ENCODE measurements at regions not wholly inside any gene's neighbourhood (a gene's known extent, or its start where the extent isn't known, plus 50 kb on each side); places are given as distances from the start of the nearest gene placed in this dataset.

DNA sequence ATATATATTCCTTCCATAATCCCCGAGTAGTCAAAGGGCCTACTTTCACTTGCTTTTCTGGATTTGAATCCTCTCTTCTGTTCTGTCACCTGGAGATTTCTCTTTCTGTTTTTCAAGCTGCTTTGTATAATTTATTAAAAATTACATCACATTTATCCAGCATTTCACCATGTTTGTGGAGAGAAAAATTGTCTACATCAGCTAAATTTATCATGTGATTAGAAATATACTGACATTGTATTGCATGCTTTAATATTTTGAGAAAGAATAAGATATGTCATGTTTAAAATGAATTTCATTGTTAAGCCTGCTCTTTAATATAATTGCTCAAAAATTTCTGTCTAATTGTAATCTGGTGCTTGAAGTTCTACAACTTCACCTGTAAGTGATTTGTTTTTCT is 323.1 kb upstream of the DKK2 start:
- TF ChIP-seq CTCF (conservative IDR thresholded peaks at IDR 0.05; ENCODE audit: low read length) (no peak), EZH2phosphoT487 (IDR thresholded peaks at IDR 0.05; ENCODE audit: borderline replicate concordance) (no peak)

Data from Loucy (cell line).